ENCODE measurements at regions not wholly inside any gene's neighbourhood (a gene's known extent, or its start where the extent isn't known, plus 50 kb on each side); places are given as distances from the start of the nearest gene placed in this dataset.

DNA sequence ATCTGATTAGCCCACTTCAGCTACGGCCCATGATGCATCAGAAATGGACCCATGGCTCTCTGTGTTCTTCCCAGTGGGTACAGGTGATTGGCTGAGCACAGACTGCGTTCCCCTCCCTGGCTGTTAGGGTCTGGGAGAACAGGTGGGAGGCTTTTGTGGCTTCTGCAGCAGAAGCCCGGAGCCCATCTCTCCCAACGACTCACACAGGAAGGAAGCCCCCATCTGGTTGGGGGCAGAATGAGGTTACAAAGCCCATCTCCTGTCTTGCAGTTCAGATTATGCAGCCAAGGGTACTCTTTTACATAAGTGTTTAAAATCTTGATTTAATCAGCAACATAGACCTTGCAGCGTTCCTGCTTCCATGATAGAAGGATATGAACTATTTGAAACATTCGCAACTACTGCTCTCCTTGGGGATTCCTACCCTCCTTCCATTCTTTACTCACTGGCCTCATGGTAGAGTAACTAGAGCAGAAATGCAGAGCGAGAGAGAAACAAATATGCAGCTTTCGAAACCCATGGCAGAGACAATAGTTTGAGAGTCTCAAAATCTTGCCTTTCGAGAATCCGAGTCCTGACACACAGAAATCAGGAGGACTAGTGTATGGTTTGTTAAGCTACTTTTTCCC is 291.3 kb downstream of the TLE3 start:
- no peak overlapping the region for H3K4me3 ChIP-seq (ENCODE audit: low read depth in 1 of 3, low read length in 3 of 3)
- DNase-seq (ENCODE audit: low spot score) = no peak
- H3K4me1 ChIP-seq (ENCODE audit: control insufficient read depth in 4 of 4, insufficient read depth in 4 of 4, low read length in 3 of 4) = no peaks in the 10 kb centered on the region
- H3K27me3 ChIP-seq (ENCODE audit: control insufficient read depth in 4 of 4, insufficient read depth in 4 of 4, low read length in 3 of 4) = no peaks in the 10 kb centered on the region
- no peaks in the 10 kb centered on the region for H3K36me3 ChIP-seq (ENCODE audit: control insufficient read depth in 4 of 4, insufficient read depth in 3 of 4, low read depth in 1 of 4, low read length in 3 of 4)
- TF ChIP-seq RXRA (IDR thresholded peaks at IDR 0.05) = no peak
- no peak for TF ChIP-seq REST (IDR thresholded peaks at IDR 0.05)
- no peak for TF ChIP-seq HNF4A (conservative IDR thresholded peaks at IDR 0.05)
- TF ChIP-seq FOXA1 (IDR thresholded peaks at IDR 0.05) = no peak
- no peak for TF ChIP-seq FOXA2 (IDR thresholded peaks at IDR 0.05)
- TF ChIP-seq, protein P1, sequence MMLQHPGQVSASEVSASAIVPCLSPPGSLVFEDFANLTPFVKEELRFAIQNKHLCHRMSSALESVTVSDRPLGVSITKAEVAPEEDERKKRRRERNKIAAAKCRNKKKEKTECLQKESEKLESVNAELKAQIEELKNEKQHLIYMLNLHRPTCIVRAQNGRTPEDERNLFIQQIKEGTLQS (IDR thresholded peaks at IDR 0.05) = no peak
- no peak for TF ChIP-seq HNF4G (IDR thresholded peaks at IDR 0.05)
- no peak for TF ChIP-seq CTCF (IDR thresholded peaks at IDR 0.05; ENCODE audit: low read depth, low read length, missing input control)
- no peak for TF ChIP-seq NR2F2 (IDR thresholded peaks at IDR 0.05)
- TF ChIP-seq SP1 (IDR thresholded peaks at IDR 0.05) = no peak
- no peak for TF ChIP-seq JUND (IDR thresholded peaks at IDR 0.05)
- TF ChIP-seq EGR1 (IDR thresholded peaks at IDR 0.05; ENCODE audit: low read depth in 2 of 2) = no peak
- no peak for TF ChIP-seq YY1 (IDR thresholded peaks at IDR 0.05)
- no peak for TF ChIP-seq TAF1 (conservative IDR thresholded peaks at IDR 0.05)
- no peak for TF ChIP-seq RAD21 (IDR thresholded peaks at IDR 0.05)
- TF ChIP-seq, protein P2, sequence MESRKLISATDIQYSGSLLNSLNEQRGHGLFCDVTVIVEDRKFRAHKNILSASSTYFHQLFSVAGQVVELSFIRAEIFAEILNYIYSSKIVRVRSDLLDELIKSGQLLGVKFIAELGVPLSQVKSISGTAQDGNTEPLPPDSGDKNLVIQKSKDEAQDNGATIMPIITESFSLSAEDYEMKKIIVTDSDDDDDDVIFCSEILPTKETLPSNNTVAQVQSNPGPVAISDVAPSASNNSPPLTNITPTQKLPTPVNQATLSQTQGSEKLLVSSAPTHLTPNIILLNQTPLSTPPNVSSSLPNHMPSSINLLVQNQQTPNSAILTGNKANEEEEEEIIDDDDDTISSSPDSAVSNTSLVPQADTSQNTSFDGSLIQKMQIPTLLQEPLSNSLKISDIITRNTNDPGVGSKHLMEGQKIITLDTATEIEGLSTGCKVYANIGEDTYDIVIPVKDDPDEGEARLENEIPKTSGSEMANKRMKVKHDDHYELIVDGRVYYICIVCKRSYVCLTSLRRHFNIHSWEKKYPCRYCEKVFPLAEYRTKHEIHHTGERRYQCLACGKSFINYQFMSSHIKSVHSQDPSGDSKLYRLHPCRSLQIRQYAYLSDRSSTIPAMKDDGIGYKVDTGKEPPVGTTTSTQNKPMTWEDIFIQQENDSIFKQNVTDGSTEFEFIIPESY (IDR thresholded peaks at IDR 0.05) = no peak
- no peak for TF ChIP-seq GABPA (IDR thresholded peaks at IDR 0.05 in 1 of 2, conservative IDR thresholded peaks at IDR 0.05 in 1 of 2)
- no peak for TF ChIP-seq MAX (IDR thresholded peaks at IDR 0.05)
- 75% methylated on average over 10 of the region's 10 CpGs for WGBS
- no peaks in the 10 kb centered on the region for H3K9me3 ChIP-seq (ENCODE audit: control insufficient read depth in 4 of 4, low read length in 3 of 4)
- H3K27ac ChIP-seq (ENCODE audit: low read depth in 1 of 2, low read length in 2 of 2) = no peak overlapping the region
- H3K9ac ChIP-seq (ENCODE audit: low read depth in 1 of 2, low read length in 2 of 2) = no peak overlapping the region

Data from liver (tissue), 8 donors.